ENCODE measurements at regions not wholly inside any gene's neighbourhood (a gene's known extent, or its start where the extent isn't known, plus 50 kb on each side); places are given as distances from the start of the nearest gene placed in this dataset.

- TF ChIP-seq GATA2 (IDR thresholded peaks at IDR 0.05; ENCODE audit: low read depth, low read length) (no peak), GATA3 (IDR thresholded peaks at IDR 0.05; ENCODE audit: low read depth, low read length) (no peak)
Measured at GRCh38 chr3:194993896-194994295, 277.1 kb downstream of the XXYLT1 start.

- TF ChIP-seq GATA3 (IDR thresholded peaks at IDR 0.05; ENCODE audit: low read depth, low read length) (no peak), GATA2 (IDR thresholded peaks at IDR 0.05; ENCODE audit: low read depth, low read length) (no peak)
Measured at GRCh38 chr3:194994551-194994981, 276.4 kb downstream of the XXYLT1 start.

- TF ChIP-seq GATA2 (IDR thresholded peaks at IDR 0.05; ENCODE audit: low read depth, low read length), result no peak
- TF ChIP-seq GATA3 (IDR thresholded peaks at IDR 0.05; ENCODE audit: low read depth, low read length), result no peak
Measured at GRCh38 chr3:194995334-194995733, 275.6 kb downstream of the XXYLT1 start.

GRCh38 chr3:194995922-194996321 is 275.0 kb downstream of the XXYLT1 start:
- no peak for TF ChIP-seq GATA3 (IDR thresholded peaks at IDR 0.05; ENCODE audit: low read depth, low read length)
- TF ChIP-seq GATA2 (IDR thresholded peaks at IDR 0.05; ENCODE audit: low read depth, low read length), result no peak

- no peak for TF ChIP-seq GATA3 (IDR thresholded peaks at IDR 0.05; ENCODE audit: low read depth, low read length)
- no peak for TF ChIP-seq GATA2 (IDR thresholded peaks at IDR 0.05; ENCODE audit: low read depth, low read length)
Measured at GRCh38 chr3:194996746-194997145, 274.2 kb downstream of the XXYLT1 start.

GRCh38 chr3:194998417-194998816 is 272.5 kb downstream of the XXYLT1 start:
- TF ChIP-seq GATA2 (IDR thresholded peaks at IDR 0.05; ENCODE audit: low read depth, low read length) (no peak), GATA3 (IDR thresholded peaks at IDR 0.05; ENCODE audit: low read depth, low read length) (no peak)

- no peak for TF ChIP-seq GATA2 (IDR thresholded peaks at IDR 0.05; ENCODE audit: low read depth, low read length)
- TF ChIP-seq GATA3 (IDR thresholded peaks at IDR 0.05; ENCODE audit: low read depth, low read length), result no peak
Measured at GRCh38 chr3:194998948-194999347, 272.0 kb downstream of the XXYLT1 start.

GRCh38 chr3:194999491-194999890 is 271.5 kb downstream of the XXYLT1 start:
- no peak for TF ChIP-seq GATA2 (IDR thresholded peaks at IDR 0.05; ENCODE audit: low read depth, low read length)

GRCh38 chr3:195001261-195001660 is 269.7 kb downstream of the XXYLT1 start:
- TF ChIP-seq GATA2 (IDR thresholded peaks at IDR 0.05; ENCODE audit: low read depth, low read length) (no peak), GATA3 (IDR thresholded peaks at IDR 0.05; ENCODE audit: low read depth, low read length) (no peak)

GRCh38 chr3:195001961-195002861 is 268.7 kb downstream of the XXYLT1 start:
- TF ChIP-seq GATA3 (IDR thresholded peaks at IDR 0.05; ENCODE audit: low read depth, low read length) (no peak), GATA2 (IDR thresholded peaks at IDR 0.05; ENCODE audit: low read depth, low read length) (no peak)

- TF ChIP-seq GATA2 (IDR thresholded peaks at IDR 0.05; ENCODE audit: low read depth, low read length) (no peak), GATA3 (IDR thresholded peaks at IDR 0.05; ENCODE audit: low read depth, low read length) (no peak)
Measured at GRCh38 chr3:195003006-195003892, 267.7 kb downstream of the XXYLT1 start.

GRCh38 chr3:195003893-195004289 is 267.1 kb downstream of the XXYLT1 start:
- TF ChIP-seq GATA3 (IDR thresholded peaks at IDR 0.05; ENCODE audit: low read depth, low read length), result no peak

- no peak for TF ChIP-seq GATA3 (IDR thresholded peaks at IDR 0.05; ENCODE audit: low read depth, low read length)
Measured at GRCh38 chr3:195004512-195005250, 266.3 kb downstream of the XXYLT1 start.

- TF ChIP-seq GATA3 (IDR thresholded peaks at IDR 0.05; ENCODE audit: low read depth, low read length), result no peak
- no peak for TF ChIP-seq GATA2 (IDR thresholded peaks at IDR 0.05; ENCODE audit: low read depth, low read length)
Measured at GRCh38 chr3:195005251-195005620, 265.7 kb downstream of the XXYLT1 start.

Data from SH-SY5Y (cell line).